ENCODE measurements at regions not wholly inside any gene's neighbourhood (a gene's known extent, or its start where the extent isn't known, plus 50 kb on each side); places are given as distances from the start of the nearest gene placed in this dataset.

DNA sequence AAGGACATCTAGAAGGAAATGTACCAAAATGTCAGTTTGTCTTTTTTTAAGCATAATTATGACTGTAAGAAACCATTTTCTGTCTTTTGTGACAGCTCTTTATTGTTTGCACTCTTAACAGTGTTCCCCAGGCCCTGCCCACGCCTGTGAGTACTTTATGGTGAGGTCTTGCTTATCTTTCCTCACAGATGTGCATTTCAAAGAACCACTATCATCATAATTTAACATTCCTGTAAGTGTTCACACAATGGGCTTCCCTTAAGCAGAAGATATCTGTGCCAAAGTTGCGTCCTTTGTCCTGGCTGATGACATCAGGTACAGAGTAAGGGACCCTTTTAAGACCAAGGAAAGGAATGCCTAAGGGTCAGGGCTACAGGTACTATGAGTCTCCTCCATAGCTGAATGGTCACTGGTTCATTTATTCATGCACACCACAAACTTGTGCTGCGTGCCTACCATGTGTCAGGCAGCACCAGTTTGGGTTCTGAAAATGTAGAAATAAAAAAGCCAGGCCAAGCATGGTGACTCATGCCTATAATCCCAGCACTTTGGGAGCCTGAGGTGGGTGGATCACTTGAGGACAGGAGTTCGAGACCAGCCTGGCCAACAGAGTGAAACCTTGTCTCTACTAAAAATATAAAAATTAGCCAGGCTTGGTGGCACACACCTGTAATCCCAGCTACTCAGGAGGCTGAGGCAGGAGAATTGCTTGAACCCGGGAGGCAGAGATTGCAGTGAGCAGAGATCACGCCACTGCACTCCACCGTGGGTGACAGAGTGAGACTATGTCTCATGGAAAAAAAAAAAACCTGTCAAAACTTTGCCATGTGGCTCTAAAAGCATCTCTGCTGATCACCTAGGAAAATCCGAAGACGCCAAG lies 55.4 kb upstream of the NLK start:
- TF ChIP-seq CTCF (IDR thresholded peaks at IDR 0.05) (no peak), POLR2A (IDR thresholded peaks at IDR 0.05) (no peak)
